H9 (cell line): ENCODE measurements at regions not wholly inside any gene's neighbourhood (a gene's known extent, or its start where the extent isn't known, plus 50 kb on each side); places are given as distances from the start of the nearest gene placed in this dataset.

Experiments
- DNase-seq: peaks from one replicate; pipeline ENCODE4 v3.0.0-alpha.2; 2017
- H2AFZ ChIP-seq: one replicate; pipeline ENCODE4 v1.6.1; 2013; ENCODE audit warnings: mild to moderate bottlenecking, low read length, control low read depth, moderate library complexity
- H2AK5ac ChIP-seq: 2 replicates; pipeline ENCODE4 v1.6.1; 2013; ENCODE audit warnings: low read length, control low read depth, mixed read lengths; ENCODE audit not compliant: insufficient read length
- H2BK120ac ChIP-seq: one replicate; pipeline ENCODE4 v1.6.1; 2013; ENCODE audit warnings: low read depth, mild to moderate bottlenecking, low read length, control low read depth, inconsistent platforms; ENCODE audit not compliant: poor library complexity, severe bottlenecking
- H2BK12ac ChIP-seq: 2 replicates; pipeline ENCODE4 v1.6.1; 2013; ENCODE audit warnings: low read length, control low read depth, mixed read lengths, low read depth; ENCODE audit not compliant: insufficient read length
- H2BK15ac ChIP-seq: 2 replicates; pipeline ENCODE4 v1.6.1; 2013; ENCODE audit warnings: low read depth, low read length, control low read depth
- H2BK20ac ChIP-seq: one replicate; pipeline ENCODE4 v1.6.1; 2013; ENCODE audit warnings: low read depth, mild to moderate bottlenecking, low read length, control low read depth, inconsistent platforms; ENCODE audit not compliant: poor library complexity, severe bottlenecking
- H2BK5ac ChIP-seq: 2 replicates; pipeline ENCODE4 v1.6.1; 2013; ENCODE audit warnings: low read length, control low read depth, mixed read lengths; ENCODE audit not compliant: insufficient read length
- H3K14ac ChIP-seq: 2 replicates; pipeline ENCODE4 v1.6.1; 2013; ENCODE audit warnings: low read length, control low read depth; ENCODE audit not compliant: insufficient read depth
- H3K18ac ChIP-seq: 2 replicates; pipeline ENCODE4 v1.6.1; 2013; ENCODE audit warnings: low read depth, mild to moderate bottlenecking, mixed read lengths, low read length, control low read depth; ENCODE audit not compliant: insufficient read length
- H3K23ac ChIP-seq: 2 replicates; pipeline ENCODE4 v1.6.1; 2013; ENCODE audit warnings: low read length, control low read depth, mixed read lengths, low read depth; ENCODE audit not compliant: insufficient read length
- H3K23me2 ChIP-seq: 2 replicates; pipeline ENCODE4 v1.6.1; 2013; ENCODE audit warnings: low read depth, mild to moderate bottlenecking, mixed read lengths, low read length, control low read depth; ENCODE audit not compliant: insufficient read length, poor library complexity, severe bottlenecking
- H3K27ac ChIP-seq: 2 replicates; pipeline ENCODE4 v1.5.1; 2013; ENCODE audit warnings: low read length, control low read depth, mixed read lengths, low read depth; ENCODE audit not compliant: insufficient read length
- H3K27me3 ChIP-seq: 2 replicates; pipeline ENCODE4 v1.6.1; 2013; ENCODE audit warnings: low read length, control low read depth, inconsistent platforms; ENCODE audit not compliant: insufficient read depth
- H3K4ac ChIP-seq: 2 replicates; pipeline ENCODE4 v1.6.1; 2013; ENCODE audit warnings: low read depth, mild to moderate bottlenecking, control low read depth, inconsistent platforms, low read length, moderate library complexity
- H3K4me1 ChIP-seq: 2 replicates; pipeline ENCODE4 v1.6.1; 2013; ENCODE audit warnings: low read length, control low read depth, inconsistent platforms; ENCODE audit not compliant: insufficient read depth
- H3K4me2 ChIP-seq: 2 replicates; pipeline ENCODE4 v1.6.1; 2013; ENCODE audit warnings: low read length, control low read depth, mixed read lengths; ENCODE audit not compliant: insufficient read length, insufficient read depth
- H3K56ac ChIP-seq: 2 replicates; pipeline ENCODE4 v1.6.1; 2013; ENCODE audit warnings: low read depth, mild to moderate bottlenecking, mixed read lengths, low read length, control low read depth; ENCODE audit not compliant: insufficient read length
- H3K79me1 ChIP-seq: 2 replicates; pipeline ENCODE4 v1.6.1; 2013; ENCODE audit warnings: low read depth, mild to moderate bottlenecking, moderate library complexity, low read length, control low read depth, inconsistent platforms; ENCODE audit not compliant: insufficient read depth, poor library complexity, severe bottlenecking
- H3K79me2 ChIP-seq: 2 replicates; pipeline ENCODE4 v1.6.1; 2013; ENCODE audit warnings: low read length, control low read depth, inconsistent platforms; ENCODE audit not compliant: insufficient read depth
- H3K9ac ChIP-seq: 2 replicates; pipeline ENCODE4 v1.6.1; 2013; ENCODE audit warnings: low read length, control low read depth, mixed read lengths; ENCODE audit not compliant: insufficient read length; ENCODE audit errors: extremely low read depth
- H3K9me3 ChIP-seq: one replicate; pipeline ENCODE4 v1.6.1; 2013; ENCODE audit warnings: low read depth, low read length, inconsistent platforms; ENCODE audit not compliant: control insufficient read depth
- H3T11ph ChIP-seq: one replicate; pipeline ENCODE4 v1.6.1; 2013; ENCODE audit warnings: mild to moderate bottlenecking, low read length, control low read depth, inconsistent platforms
- H4K20me1 ChIP-seq: one replicate; pipeline ENCODE4 v1.6.1; 2013; ENCODE audit not compliant: control insufficient read depth, insufficient read length, insufficient read depth
- H4K5ac ChIP-seq: 2 replicates; pipeline ENCODE4 v1.6.1; 2013; ENCODE audit warnings: low read depth, mild to moderate bottlenecking, mixed read lengths, low read length, control low read depth; ENCODE audit not compliant: insufficient read length
- H4K8ac ChIP-seq: replicated peaks from 2 replicates; pipeline ENCODE4 v1.6.1; 2013; ENCODE audit warnings: low read length, control low read depth, mixed read lengths, low read depth; ENCODE audit not compliant: insufficient read length
- H4K91ac ChIP-seq: 2 replicates; pipeline ENCODE4 v1.6.1; 2013; ENCODE audit warnings: low read depth, mild to moderate bottlenecking, moderate library complexity, mixed read lengths, low read length, control low read depth; ENCODE audit not compliant: insufficient read length
- H3K27ac Mint-ChIP-seq, 3 experiments: 2 replicates in 2 of 3; 3 replicates in 1 of 3; pipeline ENCODE4 v1.8.0; 2020 to 2021; ENCODE audit warnings: mixed read lengths in 3 of 3, mild to moderate bottlenecking in 1 of 3, moderate library complexity in 1 of 3
- H3K27me3 Mint-ChIP-seq: 2 replicates; pipeline ENCODE4 v1.8.0; 2021; ENCODE audit warnings: low read depth, mild to moderate bottlenecking, moderate library complexity, mixed read lengths
- H3K36me3 Mint-ChIP-seq, 3 experiments: 2 replicates in 2 of 3; 3 replicates in 1 of 3; pipeline ENCODE4 v1.8.0; 2020 to 2021; ENCODE audit warnings: low read depth in 3 of 3, mixed read lengths in 3 of 3; ENCODE audit not compliant: insufficient read depth in 1 of 3
- H3K4me1 Mint-ChIP-seq, 2 experiments: 2 replicates each; pipeline ENCODE4 v1.8.0; 2020; ENCODE audit warnings: mixed read lengths in 2 of 2
- H3K4me3 Mint-ChIP-seq, 2 experiments: 2 replicates in 1 of 2; 3 replicates in 1 of 2; pipeline ENCODE4 v1.8.0; 2020 to 2021; ENCODE audit warnings: mild to moderate bottlenecking in 2 of 2, mixed read lengths in 2 of 2, moderate library complexity in 1 of 2
- H3K9me3 Mint-ChIP-seq, 2 experiments: 2 replicates in 1 of 2; 3 replicates in 1 of 2; pipeline ENCODE4 v1.8.0; 2020; ENCODE audit warnings: mild to moderate bottlenecking in 2 of 2, mixed read lengths in 2 of 2, moderate library complexity in 1 of 2
- CTCF ChIP-seq: fragments of 200-600 bp; sonication (generic); conservative IDR thresholded peaks from 3 replicates; pipeline ENCODE4 v1.8.0; 2021; ENCODE audit warnings: antibody characterized with exemption, mild to moderate bottlenecking
- WGBS: extraction: QIAGEN DNeasy Blood & Tissue Kit; methylation state at CpG from one replicate; pipeline ENCODE4 v1.1.7; 2013; ENCODE audit warnings: missing lambda C conversion rate, low lambda C conversion rate, mixed read lengths; ENCODE audit not compliant: insufficient read length; ENCODE audit errors: extremely low coverage; 5-methylcytosine and 5-hydroxymethylcytosine counted together

DNA sequence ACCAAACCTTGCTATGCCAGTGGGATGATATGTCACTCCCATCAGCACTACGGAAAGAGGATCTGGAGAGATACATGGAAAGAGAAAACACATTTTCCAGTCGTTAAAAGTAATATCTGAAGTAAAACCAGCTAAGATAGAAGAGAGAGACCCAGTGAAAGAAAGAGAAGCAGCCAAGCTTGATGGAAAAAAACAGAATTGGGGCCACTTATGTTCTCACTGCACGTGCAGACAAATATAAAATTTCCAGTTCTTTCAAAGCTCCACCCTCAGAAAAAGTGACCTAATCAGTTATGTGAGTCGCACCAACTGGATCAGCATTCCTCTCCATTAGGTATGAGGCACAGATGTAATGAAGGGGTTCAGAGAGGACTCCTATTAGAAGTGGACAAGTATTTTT is 266.1 kb downstream of the MTERF1 start:
- H3K27me3 ChIP-seq = no peaks in the 10 kb centered on the region
- TF ChIP-seq CTCF = no peak
- Mint-ChIP-seq H3K27ac (no peak overlapping the region), H3K4me3 (no peak overlapping the region), H3K9me3 (no peaks in the 10 kb centered on the region; a peak in 1 of 5 replicates), H3K4me1 (peaks cover 0 to 6% of the 10 kb centered on the region in 2 experiments; a peak in 3 of 4 replicates), H3K27me3 (peaks cover 3% of the 10 kb centered on the region; the same call in 1 of the 2 replicates), H3K36me3 (no peaks in the 10 kb centered on the region)
- H3K4me2 ChIP-seq = no peak overlapping the region
- H2BK20ac ChIP-seq = no peak overlapping the region
- H3K4me1 ChIP-seq = no peaks in the 10 kb centered on the region
- H2BK5ac ChIP-seq = no peak overlapping the region
- H2AK5ac ChIP-seq = no peak overlapping the region
- H2BK12ac ChIP-seq = no peak overlapping the region
- no peaks in the 10 kb centered on the region for H3K79me2 ChIP-seq
- H3K56ac ChIP-seq = no peak overlapping the region
- H3K4ac ChIP-seq = no peak overlapping the region
- no peak overlapping the region for H4K8ac ChIP-seq
- no peak overlapping the region for H3K27ac ChIP-seq
- H3K14ac ChIP-seq = no peak overlapping the region
- no peak overlapping the region for H4K91ac ChIP-seq
- no peak overlapping the region for H3K9ac ChIP-seq
- no peak overlapping the region for H3T11ph ChIP-seq
- no CpG with 5 or more reads among the region's 4 CpGs for WGBS
- no peaks in the 10 kb centered on the region for H3K23me2 ChIP-seq
- H4K5ac ChIP-seq = no peak overlapping the region
- no peak overlapping the region for H2BK120ac ChIP-seq
- H3K18ac ChIP-seq = no peak overlapping the region
- H4K20me1 ChIP-seq = no peaks in the 10 kb centered on the region
- no peaks in the 10 kb centered on the region for H3K9me3 ChIP-seq
- no peak overlapping the region for H2AFZ ChIP-seq
- H2BK15ac ChIP-seq = no peak overlapping the region
- no peaks in the 10 kb centered on the region for H3K79me1 ChIP-seq
- H3K23ac ChIP-seq = no peak overlapping the region
- no peak for DNase-seq
